ENCODE measurements at regions not wholly inside any gene's neighbourhood (a gene's known extent, or its start where the extent isn't known, plus 50 kb on each side); places are given as distances from the start of the nearest gene placed in this dataset.

DNA sequence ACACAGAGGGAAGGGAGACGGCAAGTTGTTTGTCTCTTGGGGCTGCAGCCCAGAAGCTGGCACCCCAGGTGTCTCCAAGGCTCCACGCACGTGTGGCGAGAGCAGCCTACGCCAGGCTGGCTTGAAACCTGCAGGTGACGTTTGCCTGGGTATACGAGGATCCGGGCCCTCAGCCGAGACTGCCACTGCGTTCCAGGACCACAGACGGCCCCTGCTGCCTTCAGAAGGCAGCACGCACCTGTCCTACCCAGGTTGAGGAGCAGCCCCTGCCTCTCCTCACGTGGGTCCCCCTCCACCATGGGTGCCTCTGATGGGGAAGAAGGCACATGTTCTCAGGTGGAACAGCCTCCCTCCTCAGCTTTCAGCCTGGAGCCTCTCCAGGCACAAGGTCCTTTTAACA, 75.3 kb upstream of the PRR20G start:
- POLR2A ChIA-PET (ENCODE audit: unreplicated experiment), result no interaction called here

DNA sequence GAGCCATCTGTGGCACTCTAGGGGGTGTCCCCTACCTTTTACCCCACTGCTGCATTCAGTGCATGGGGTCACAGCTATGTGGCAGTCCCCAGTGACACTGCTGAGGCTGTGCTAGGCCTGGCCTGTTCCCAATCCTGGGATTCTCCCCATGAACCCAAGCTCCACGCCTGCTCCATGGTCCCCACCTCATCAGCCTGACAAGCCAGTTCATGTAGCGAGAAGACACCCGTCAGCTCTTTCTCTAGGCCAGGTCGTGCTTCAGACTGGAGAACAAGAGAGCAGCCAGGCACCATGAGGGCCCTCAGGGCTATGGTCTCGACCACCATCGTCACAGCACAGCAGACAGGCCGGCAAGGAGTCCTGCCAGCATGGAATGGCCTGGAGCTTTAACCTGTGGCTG, 72.8 kb upstream of the PRR20G start:
- Histone ChIP-seq H3K9me3 (ENCODE audit: insufficient read depth, low read depth) (peaks cover 4% of the 10 kb centered on the region; the same call in 1 of the 2 replicates), H3K4me3 (no peak overlapping the region), H3K79me2 (ENCODE audit: low read depth) (no peaks in the 10 kb centered on the region), H3K36me3 (ENCODE audit: low read depth) (no peaks in the 10 kb centered on the region), H3K27ac (no peak overlapping the region), H3K4me2 (no peak overlapping the region), H3K27me3 (ENCODE audit: insufficient read depth, low read depth) (peaks cover 40% of the 10 kb centered on the region), H3K4me1 (replicated peaks; ENCODE audit: insufficient read depth) (no peaks in the 10 kb centered on the region), H4K20me1 (ENCODE audit: insufficient read depth) (no peaks in the 10 kb centered on the region), H3F3A (ENCODE audit: insufficient read depth, low read depth) (no peaks in the 10 kb centered on the region), H2AFZ (no peak overlapping the region), H3K9me2 (ENCODE audit: insufficient read depth) (no peaks in the 10 kb centered on the region)
- TF ChIP-seq, protein P1, sequence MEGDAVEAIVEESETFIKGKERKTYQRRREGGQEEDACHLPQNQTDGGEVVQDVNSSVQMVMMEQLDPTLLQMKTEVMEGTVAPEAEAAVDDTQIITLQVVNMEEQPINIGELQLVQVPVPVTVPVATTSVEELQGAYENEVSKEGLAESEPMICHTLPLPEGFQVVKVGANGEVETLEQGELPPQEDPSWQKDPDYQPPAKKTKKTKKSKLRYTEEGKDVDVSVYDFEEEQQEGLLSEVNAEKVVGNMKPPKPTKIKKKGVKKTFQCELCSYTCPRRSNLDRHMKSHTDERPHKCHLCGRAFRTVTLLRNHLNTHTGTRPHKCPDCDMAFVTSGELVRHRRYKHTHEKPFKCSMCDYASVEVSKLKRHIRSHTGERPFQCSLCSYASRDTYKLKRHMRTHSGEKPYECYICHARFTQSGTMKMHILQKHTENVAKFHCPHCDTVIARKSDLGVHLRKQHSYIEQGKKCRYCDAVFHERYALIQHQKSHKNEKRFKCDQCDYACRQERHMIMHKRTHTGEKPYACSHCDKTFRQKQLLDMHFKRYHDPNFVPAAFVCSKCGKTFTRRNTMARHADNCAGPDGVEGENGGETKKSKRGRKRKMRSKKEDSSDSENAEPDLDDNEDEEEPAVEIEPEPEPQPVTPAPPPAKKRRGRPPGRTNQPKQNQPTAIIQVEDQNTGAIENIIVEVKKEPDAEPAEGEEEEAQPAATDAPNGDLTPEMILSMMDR (conservative IDR thresholded peaks at IDR 0.05), result no peak
- TF ChIP-seq EZH2 (IDR thresholded peaks at IDR 0.05; ENCODE audit: low read depth), result no peak
- no TSS peak for BruUV-seq (replicated peaks)
- DNase-seq, result no peak
- ChIA-PET POLR2A (ENCODE audit: unreplicated experiment) (interaction anchor here (0.6 kb wide), 1 partner anchor 1696 kb away, joined by 28 read pairs; no protein-coding TSS in a partner anchor), CTCF (no interaction called here)
- intact Hi-C loops (cut with micrococcal nuclease; ENCODE audit: unreplicated experiment), result no loop called here

More for the DNA sequence above, 75.3 kb upstream of the PRR20G start:
- DNase-seq, result no peak
- intact Hi-C loops (cut with micrococcal nuclease; ENCODE audit: unreplicated experiment), result no loop called here
- TF ChIP-seq, protein P1 (conservative IDR thresholded peaks at IDR 0.05), result no peak
- TF ChIP-seq EZH2 (IDR thresholded peaks at IDR 0.05; ENCODE audit: low read depth), result no peak
- BruUV-seq (replicated peaks), result no TSS peak
- Histone ChIP-seq H3K4me3 (no peak overlapping the region), H3K9me2 (ENCODE audit: insufficient read depth) (no peaks in the 10 kb centered on the region), H3K27me3 (ENCODE audit: insufficient read depth, low read depth) (peaks cover 40% of the 10 kb centered on the region), H3K9me3 (ENCODE audit: insufficient read depth, low read depth) (no peaks in the 10 kb centered on the region), H3K36me3 (ENCODE audit: low read depth) (no peaks in the 10 kb centered on the region), H3K4me1 (replicated peaks; ENCODE audit: insufficient read depth) (no peaks in the 10 kb centered on the region), H3F3A (ENCODE audit: insufficient read depth, low read depth) (no peaks in the 10 kb centered on the region), H3K27ac (no peak overlapping the region), H3K79me2 (ENCODE audit: low read depth) (no peaks in the 10 kb centered on the region), H4K20me1 (ENCODE audit: insufficient read depth) (no peaks in the 10 kb centered on the region), H3K4me2 (no peak overlapping the region), H2AFZ (no peak overlapping the region)
- CTCF ChIA-PET, result no interaction called here

DNA sequence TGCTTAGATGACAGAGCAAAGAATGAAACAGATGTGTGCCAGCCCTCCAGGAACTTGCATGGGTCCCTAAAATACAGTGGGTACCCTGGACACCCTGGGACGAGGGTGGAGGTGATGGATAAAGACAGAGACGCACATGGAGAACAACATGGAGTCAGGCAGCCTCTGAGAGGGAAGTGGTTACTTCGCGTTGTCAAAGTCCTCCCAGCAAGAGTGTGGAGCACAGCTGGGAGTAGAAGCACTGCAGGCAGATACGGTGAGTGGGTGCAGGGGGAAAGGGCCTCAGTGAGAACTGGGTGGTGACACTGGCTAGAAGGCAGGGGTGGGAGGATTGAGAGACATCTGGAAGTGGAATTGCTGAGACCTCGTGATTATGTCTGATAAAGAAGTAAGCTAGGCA, 70.8 kb upstream of the PRR20G start:
- TF ChIP-seq EZH2 (IDR thresholded peaks at IDR 0.05; ENCODE audit: low read depth), result no peak
- TF ChIP-seq, protein P1 (conservative IDR thresholded peaks at IDR 0.05), result no peak
- intact Hi-C loops (cut with micrococcal nuclease; ENCODE audit: unreplicated experiment), result no loop called here
- H3K79me2 ChIP-seq (ENCODE audit: low read depth), result no peaks in the 10 kb centered on the region
- no peak overlapping the region for H3K4me2 ChIP-seq
- H3F3A ChIP-seq (ENCODE audit: insufficient read depth, low read depth), result no peaks in the 10 kb centered on the region
- H3K4me1 ChIP-seq (replicated peaks; ENCODE audit: insufficient read depth), result no peaks in the 10 kb centered on the region
- no peaks in the 10 kb centered on the region for H3K9me2 ChIP-seq (ENCODE audit: insufficient read depth)
- BruUV-seq (replicated peaks), result no TSS peak
- H3K4me3 ChIP-seq, result no peak overlapping the region
- H2AFZ ChIP-seq, result no peak overlapping the region
- DNase-seq, result no peak
- peaks cover 22% of the 10 kb centered on the region for H3K27me3 ChIP-seq (ENCODE audit: insufficient read depth, low read depth)
- H4K20me1 ChIP-seq (ENCODE audit: insufficient read depth), result no peaks in the 10 kb centered on the region
- H3K36me3 ChIP-seq (ENCODE audit: low read depth), result no peaks in the 10 kb centered on the region
- CTCF ChIA-PET, result interaction anchor here (0.7 kb wide), 1 partner anchor 76 kb away, joined by 6 read pairs; no protein-coding TSS in a partner anchor
- H3K9me3 ChIP-seq (ENCODE audit: insufficient read depth, low read depth), result peaks cover 4% of the 10 kb centered on the region; the same call in 1 of the 2 replicates
- no peak overlapping the region for H3K27ac ChIP-seq
- POLR2A ChIA-PET (ENCODE audit: unreplicated experiment), result no interaction called here
